Bronchial epithelial cell (primary cell): ENCODE measurements at regions not wholly inside any gene's neighbourhood (a gene's known extent, or its start where the extent isn't known, plus 50 kb on each side); places are given as distances from the start of the nearest gene placed in this dataset.

ENCODE experiments used
- DNase-seq: peaks from one replicate; pipeline ENCODE4 v3.0.0-alpha.2; 2010; ENCODE audit warnings: low read depth
- FAIRE-seq: peaks from 2 replicates; lab custom pipeline; 2011; peaks lifted over from hg19 to GRCh38; lab: Jason Lieb, UNC
- H3K27me3 ChIP-seq: 2 replicates; pipeline ENCODE4 v1.5.1; 2011; ENCODE audit warnings: low read length; ENCODE audit not compliant: control insufficient read depth, insufficient read depth
- H3K36me3 ChIP-seq: 2 replicates; pipeline ENCODE4 v1.5.1; 2011; ENCODE audit warnings: low read length; ENCODE audit not compliant: control insufficient read depth, insufficient read depth
- H3K4me3 ChIP-seq: 2 replicates; pipeline ENCODE4 v1.5.1; 2011; ENCODE audit warnings: mild to moderate bottlenecking, low read depth, low read length, control low read depth
- CTCF ChIP-seq: IDR thresholded peaks from 2 replicates; pipeline ENCODE4 v1.5.1; 2011; ENCODE audit warnings: mild to moderate bottlenecking, moderate library complexity, low read length, control low read depth, inconsistent platforms; ENCODE audit not compliant: insufficient read depth, severe bottlenecking

GRCh38 chr3:67192466-67192865 lies 194.4 kb downstream of the KBTBD8 start:
- peak; percentile 11 for DNase-seq
- no peak for FAIRE-seq
- Histone ChIP-seq H3K27me3 (no peaks in the 10 kb centered on the region), H3K36me3 (no peaks in the 10 kb centered on the region), H3K4me3 (no peak overlapping the region)
- no peak for TF ChIP-seq CTCF

GRCh38 chr3:67196677-67197076 lies 198.6 kb downstream of the KBTBD8 start:
- Histone ChIP-seq H3K36me3 (no peaks in the 10 kb centered on the region), H3K27me3 (no peaks in the 10 kb centered on the region), H3K4me3 (no peak overlapping the region)
- no peak for DNase-seq
- TF ChIP-seq CTCF, result no peak
- FAIRE-seq, result no peak

- no peak for DNase-seq
- TF ChIP-seq CTCF, result no peak
- no peak overlapping the region for H3K4me3 ChIP-seq
- no peak for FAIRE-seq
- H3K36me3 ChIP-seq, result no peaks in the 10 kb centered on the region
- no peaks in the 10 kb centered on the region for H3K27me3 ChIP-seq
Measured at GRCh38 chr3:67198374-67198773, 200.3 kb downstream of the KBTBD8 start.

- Histone ChIP-seq H3K27me3 (no peaks in the 10 kb centered on the region), H3K36me3 (no peaks in the 10 kb centered on the region), H3K4me3 (no peak overlapping the region)
- no peak for DNase-seq
- no peak for FAIRE-seq
- TF ChIP-seq CTCF, result no peak
Measured at GRCh38 chr3:67200618-67201017, 202.5 kb downstream of the KBTBD8 start.

GRCh38 chr3:67201026-67201425 lies 202.9 kb downstream of the KBTBD8 start:
- DNase-seq (no peak), FAIRE-seq (no peak)

More at GRCh38 chr3:67201026-67201425, 202.9 kb downstream of the KBTBD8 start:
- Histone ChIP-seq H3K4me3 (no peak overlapping the region), H3K27me3 (no peaks in the 10 kb centered on the region), H3K36me3 (no peaks in the 10 kb centered on the region)
- TF ChIP-seq CTCF, result no peak
